ENCODE measurements at regions not wholly inside any gene's neighbourhood (a gene's known extent, or its start where the extent isn't known, plus 50 kb on each side); places are given as distances from the start of the nearest gene placed in this dataset.

DNA sequence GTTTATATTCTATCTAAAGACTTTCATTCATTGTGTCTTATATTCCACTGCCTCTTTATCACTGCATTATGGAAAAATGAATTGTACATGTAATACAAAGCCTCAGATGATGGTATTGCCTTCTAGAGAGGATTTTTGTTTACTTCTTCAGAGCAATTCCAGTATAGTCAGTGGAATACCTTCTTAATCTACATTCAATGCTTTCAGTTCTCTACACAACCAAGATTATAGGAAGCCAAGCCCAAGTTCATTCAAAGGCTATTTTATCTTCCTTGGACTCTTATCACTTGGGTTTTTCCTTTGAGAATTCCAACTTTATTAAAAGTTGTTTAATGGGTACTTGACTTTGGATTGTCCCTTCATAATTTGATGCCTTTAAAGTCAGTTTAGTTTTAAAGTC, 1971.0 kb upstream of the FLRT2 start (continued):
- TF ChIP-seq, protein P1, sequence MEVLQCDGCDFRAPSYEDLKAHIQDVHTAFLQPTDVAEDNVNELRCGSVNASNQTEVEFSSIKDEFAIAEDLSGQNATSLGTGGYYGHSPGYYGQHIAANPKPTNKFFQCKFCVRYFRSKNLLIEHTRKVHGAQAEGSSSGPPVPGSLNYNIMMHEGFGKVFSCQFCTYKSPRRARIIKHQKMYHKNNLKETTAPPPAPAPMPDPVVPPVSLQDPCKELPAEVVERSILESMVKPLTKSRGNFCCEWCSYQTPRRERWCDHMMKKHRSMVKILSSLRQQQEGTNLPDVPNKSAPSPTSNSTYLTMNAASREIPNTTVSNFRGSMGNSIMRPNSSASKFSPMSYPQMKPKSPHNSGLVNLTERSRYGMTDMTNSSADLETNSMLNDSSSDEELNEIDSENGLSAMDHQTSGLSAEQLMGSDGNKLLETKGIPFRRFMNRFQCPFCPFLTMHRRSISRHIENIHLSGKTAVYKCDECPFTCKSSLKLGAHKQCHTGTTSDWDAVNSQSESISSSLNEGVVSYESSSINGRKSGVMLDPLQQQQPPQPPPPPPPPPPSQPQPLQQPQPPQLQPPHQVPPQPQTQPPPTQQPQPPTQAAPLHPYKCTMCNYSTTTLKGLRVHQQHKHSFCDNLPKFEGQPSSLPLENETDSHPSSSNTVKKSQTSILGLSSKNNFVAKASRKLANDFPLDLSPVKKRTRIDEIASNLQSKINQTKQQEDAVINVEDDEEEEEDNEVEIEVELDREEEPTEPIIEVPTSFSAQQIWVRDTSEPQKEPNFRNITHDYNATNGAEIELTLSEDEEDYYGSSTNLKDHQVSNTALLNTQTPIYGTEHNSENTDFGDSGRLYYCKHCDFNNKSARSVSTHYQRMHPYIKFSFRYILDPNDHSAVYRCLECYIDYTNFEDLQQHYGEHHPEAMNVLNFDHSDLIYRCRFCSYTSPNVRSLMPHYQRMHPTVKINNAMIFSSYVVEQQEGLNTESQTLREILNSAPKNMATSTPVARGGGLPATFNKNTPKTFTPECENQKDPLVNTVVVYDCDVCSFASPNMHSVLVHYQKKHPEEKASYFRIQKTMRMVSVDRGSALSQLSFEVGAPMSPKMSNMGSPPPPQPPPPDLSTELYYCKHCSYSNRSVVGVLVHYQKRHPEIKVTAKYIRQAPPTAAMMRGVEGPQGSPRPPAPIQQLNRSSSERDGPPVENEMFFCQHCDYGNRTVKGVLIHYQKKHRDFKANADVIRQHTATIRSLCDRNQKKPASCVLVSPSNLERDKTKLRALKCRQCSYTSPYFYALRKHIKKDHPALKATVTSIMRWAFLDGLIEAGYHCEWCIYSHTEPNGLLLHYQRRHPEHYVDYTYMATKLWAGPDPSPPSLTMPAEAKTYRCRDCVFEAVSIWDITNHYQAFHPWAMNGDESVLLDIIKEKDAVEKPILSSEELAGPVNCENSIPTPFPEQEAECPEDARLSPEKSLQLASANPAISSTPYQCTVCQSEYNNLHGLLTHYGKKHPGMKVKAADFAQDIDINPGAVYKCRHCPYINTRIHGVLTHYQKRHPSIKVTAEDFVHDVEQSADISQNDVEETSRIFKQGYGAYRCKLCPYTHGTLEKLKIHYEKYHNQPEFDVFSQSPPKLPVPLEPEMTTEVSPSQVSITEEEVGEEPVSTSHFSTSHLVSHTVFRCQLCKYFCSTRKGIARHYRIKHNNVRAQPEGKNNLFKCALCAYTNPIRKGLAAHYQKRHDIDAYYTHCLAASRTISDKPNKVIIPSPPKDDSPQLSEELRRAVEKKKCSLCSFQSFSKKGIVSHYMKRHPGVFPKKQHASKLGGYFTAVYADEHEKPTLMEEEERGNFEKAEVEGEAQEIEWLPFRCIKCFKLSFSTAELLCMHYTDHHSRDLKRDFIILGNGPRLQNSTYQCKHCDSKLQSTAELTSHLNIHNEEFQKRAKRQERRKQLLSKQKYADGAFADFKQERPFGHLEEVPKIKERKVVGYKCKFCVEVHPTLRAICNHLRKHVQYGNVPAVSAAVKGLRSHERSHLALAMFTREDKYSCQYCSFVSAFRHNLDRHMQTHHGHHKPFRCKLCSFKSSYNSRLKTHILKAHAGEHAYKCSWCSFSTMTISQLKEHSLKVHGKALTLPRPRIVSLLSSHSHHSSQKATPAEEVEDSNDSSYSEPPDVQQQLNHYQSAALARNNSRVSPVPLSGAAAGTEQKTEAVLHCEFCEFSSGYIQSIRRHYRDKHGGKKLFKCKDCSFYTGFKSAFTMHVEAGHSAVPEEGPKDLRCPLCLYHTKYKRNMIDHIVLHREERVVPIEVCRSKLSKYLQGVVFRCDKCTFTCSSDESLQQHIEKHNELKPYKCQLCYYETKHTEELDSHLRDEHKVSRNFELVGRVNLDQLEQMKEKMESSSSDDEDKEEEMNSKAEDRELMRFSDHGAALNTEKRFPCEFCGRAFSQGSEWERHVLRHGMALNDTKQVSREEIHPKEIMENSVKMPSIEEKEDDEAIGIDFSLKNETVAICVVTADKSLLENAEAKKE (CRISPR knock-in tag; IDR thresholded peaks at IDR 0.05), result no peak
- TF ChIP-seq POLR2AphosphoS5 (IDR thresholded peaks at IDR 0.05; ENCODE audit: low read depth) (no peak), EZH2phosphoT487 (IDR thresholded peaks at IDR 0.05; ENCODE audit: unreplicated experiment) (no peak), ZNF114 (CRISPR knock-in tag; IDR thresholded peaks at IDR 0.05) (no peak), EZH2 (IDR thresholded peaks at IDR 0.05; ENCODE audit: low read depth, unreplicated experiment) (no peak)
- TF ChIP-seq, protein P2, sequence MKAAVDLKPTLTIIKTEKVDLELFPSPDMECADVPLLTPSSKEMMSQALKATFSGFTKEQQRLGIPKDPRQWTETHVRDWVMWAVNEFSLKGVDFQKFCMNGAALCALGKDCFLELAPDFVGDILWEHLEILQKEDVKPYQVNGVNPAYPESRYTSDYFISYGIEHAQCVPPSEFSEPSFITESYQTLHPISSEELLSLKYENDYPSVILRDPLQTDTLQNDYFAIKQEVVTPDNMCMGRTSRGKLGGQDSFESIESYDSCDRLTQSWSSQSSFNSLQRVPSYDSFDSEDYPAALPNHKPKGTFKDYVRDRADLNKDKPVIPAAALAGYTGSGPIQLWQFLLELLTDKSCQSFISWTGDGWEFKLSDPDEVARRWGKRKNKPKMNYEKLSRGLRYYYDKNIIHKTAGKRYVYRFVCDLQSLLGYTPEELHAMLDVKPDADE (IDR thresholded peaks at IDR 0.05), result no peak

DNA sequence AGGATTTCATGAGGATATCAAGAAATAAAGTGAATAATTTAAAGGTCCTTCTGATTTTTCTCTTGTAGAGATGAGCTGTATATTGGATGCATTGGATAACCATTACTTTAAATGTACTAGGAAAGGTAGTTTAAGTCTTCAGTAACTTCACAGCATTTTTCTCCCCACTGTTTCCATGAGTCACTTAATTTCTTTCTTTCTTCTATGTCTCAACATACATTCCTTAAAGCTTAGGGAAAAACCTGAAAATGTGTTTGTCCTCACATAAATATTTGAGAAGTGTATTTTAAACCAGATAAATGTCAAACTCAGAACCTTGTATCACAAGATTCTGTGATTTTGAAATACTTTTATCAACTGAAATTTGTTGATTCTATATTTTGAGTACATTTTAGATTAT, 1970.2 kb upstream of the FLRT2 start:
- Mint-ChIP-seq H3K36me3 (ENCODE audit: low read depth) (no peaks in the 10 kb centered on the region), H3K27me3 (ENCODE audit: insufficient read depth, low read depth, poor library complexity) (no peaks in the 10 kb centered on the region), H3K4me1 (no peaks in the 10 kb centered on the region), H3K4me3 (no peak overlapping the region), H3K9me3 (peaks cover 7% of the 10 kb centered on the region; the same call in 2 of the 3 replicates), H3K27ac (no peak overlapping the region)
- Histone ChIP-seq H3K4me1 (ENCODE audit: insufficient read depth) (no peaks in the 10 kb centered on the region), H2AFZ (no peak overlapping the region), H3K4me2 (no peak overlapping the region), H3K36me3 (ENCODE audit: insufficient read depth) (no peaks in the 10 kb centered on the region), H3K27ac (ENCODE audit: low read depth) (no peak overlapping the region), H3F3A (replicated peaks; ENCODE audit: low read depth) (no peaks in the 10 kb centered on the region), H3K4me3 (no peak overlapping the region), H3K9me2 (ENCODE audit: insufficient read depth) (no peaks in the 10 kb centered on the region), H4K20me1 (replicated peaks; ENCODE audit: insufficient read depth) (no peaks in the 10 kb centered on the region), H3K79me2 (replicated peaks; ENCODE audit: insufficient read depth) (no peaks in the 10 kb centered on the region), H3K27me3 (ENCODE audit: insufficient read depth) (no peaks in the 10 kb centered on the region)
- TF ChIP-seq, protein P2 (IDR thresholded peaks at IDR 0.05), result no peak
- TF ChIP-seq, protein P1 (CRISPR knock-in tag; IDR thresholded peaks at IDR 0.05), result no peak
- TF ChIP-seq STAT1 (IDR thresholded peaks at IDR 0.05; ENCODE audit: unreplicated experiment) (no peak), POLR2AphosphoS5 (IDR thresholded peaks at IDR 0.05; ENCODE audit: low read depth) (no peak)
- DNase-seq (ENCODE audit: low spot score) (no peak), ATAC-seq (no peak)

Measured in GM23338 (cell line).